ENCODE measurements at regions not wholly inside any gene's neighbourhood (a gene's known extent, or its start where the extent isn't known, plus 50 kb on each side); places are given as distances from the start of the nearest gene placed in this dataset.

DNA sequence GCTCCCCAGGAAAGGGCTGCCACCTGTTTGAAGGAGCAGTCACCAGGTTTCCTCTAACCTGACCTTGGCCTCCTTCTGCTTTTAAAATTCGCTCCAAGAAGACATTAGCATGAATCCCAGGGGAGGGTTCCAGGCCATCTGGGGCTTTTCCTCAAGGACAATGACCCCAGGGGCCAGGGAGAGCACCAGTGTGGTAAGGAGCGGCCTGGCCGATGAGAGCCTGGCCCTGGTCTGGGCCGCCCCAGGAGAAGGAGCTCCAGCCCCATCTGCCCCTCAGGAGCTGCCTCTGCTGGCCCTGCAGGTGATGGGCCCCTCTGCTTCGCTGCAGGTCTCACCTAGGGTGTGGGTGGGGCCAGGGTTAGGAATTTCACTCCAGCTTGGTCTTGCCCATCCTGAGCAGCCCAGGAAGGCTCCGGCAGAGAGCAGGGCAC, 209.2 kb upstream of the TNRC6C start:
- FAIRE-seq (no peak), DNase-seq (ENCODE audit: low spot score) (no peak), ATAC-seq (no peak; the same call in 2 of the 3 replicates)
- no peak overlapping the region for H3K9ac ChIP-seq (ENCODE audit: insufficient read depth, low read depth, low read length)
- BruUV-seq (replicated peaks) = no TSS peak
- no peaks in the 10 kb centered on the region; the same call in 1 of the 2 replicates for H4K20me1 ChIP-seq (ENCODE audit: insufficient read depth, low read length)
- intact Hi-C loops (cut with micrococcal nuclease; ENCODE audit: unreplicated experiment) = no loop called here
- no peak overlapping the region for H3K4me3 ChIP-seq (replicated peaks in 1 of 3; ENCODE audit: insufficient read depth in 1 of 3, low read depth in 2 of 3, low read length in 3 of 3)
- 19% methylated on average over 5 of the region's 6 CpGs for WGBS (ENCODE audit: low lambda C conversion rate)
- CTCF ChIA-PET (ENCODE audit: low intra/inter-chr PET ratio, low total read pairs) = no interaction called here
- H3K4me2 ChIP-seq (ENCODE audit: low read depth, low read length) = no peak overlapping the region
- no peak overlapping the region for H2AFZ ChIP-seq (ENCODE audit: low read length)
- H3K79me2 ChIP-seq (ENCODE audit: insufficient read depth, low read length) = no peaks in the 10 kb centered on the region
- H3K36me3 ChIP-seq (replicated peaks in 1 of 2; ENCODE audit: control insufficient read depth in 1 of 2, insufficient read depth in 2 of 2, low read length in 2 of 2) = no peaks in the 10 kb centered on the region
- H3K27ac ChIP-seq (ENCODE audit: extremely low read length, insufficient read depth, low read length) = no peak overlapping the region
- POLR2A ChIA-PET = no interaction called here
- no peak for TF ChIP-seq KLF9 (CRISPR knock-in tag; IDR thresholded peaks at IDR 0.05; ENCODE audit: low read depth)
- TF ChIP-seq, protein P1, sequence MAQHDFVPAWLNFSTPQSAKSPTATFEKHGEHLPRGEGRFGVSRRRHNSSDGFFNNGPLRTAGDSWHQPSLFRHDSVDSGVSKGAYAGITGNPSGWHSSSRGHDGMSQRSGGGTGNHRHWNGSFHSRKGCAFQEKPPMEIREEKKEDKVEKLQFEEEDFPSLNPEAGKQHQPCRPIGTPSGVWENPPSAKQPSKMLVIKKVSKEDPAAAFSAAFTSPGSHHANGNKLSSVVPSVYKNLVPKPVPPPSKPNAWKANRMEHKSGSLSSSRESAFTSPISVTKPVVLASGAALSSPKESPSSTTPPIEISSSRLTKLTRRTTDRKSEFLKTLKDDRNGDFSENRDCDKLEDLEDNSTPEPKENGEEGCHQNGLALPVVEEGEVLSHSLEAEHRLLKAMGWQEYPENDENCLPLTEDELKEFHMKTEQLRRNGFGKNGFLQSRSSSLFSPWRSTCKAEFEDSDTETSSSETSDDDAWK (CRISPR knock-in tag; IDR thresholded peaks at IDR 0.05) = no peak
- TF ChIP-seq FOXK1 (CRISPR knock-in tag; IDR thresholded peaks at IDR 0.05; ENCODE audit: borderline replicate concordance, low read depth) = no peak
- TF ChIP-seq KIAA2018 (CRISPR knock-in tag; IDR thresholded peaks at IDR 0.05; ENCODE audit: borderline replicate concordance) = no peak
- TF ChIP-seq SRSF4 (IDR thresholded peaks at IDR 0.05; ENCODE audit: low read depth, low read length, poor library complexity, severe bottlenecking) = no peak
- no peak for TF ChIP-seq ATF7-NPFF (CRISPR knock-in tag; IDR thresholded peaks at IDR 0.05; ENCODE audit: low read depth)
- no peak for TF ChIP-seq ZFP36 (IDR thresholded peaks at IDR 0.05; ENCODE audit: borderline replicate concordance, low read depth, low read length, partially characterized antibody)
- TF ChIP-seq, protein P2, sequence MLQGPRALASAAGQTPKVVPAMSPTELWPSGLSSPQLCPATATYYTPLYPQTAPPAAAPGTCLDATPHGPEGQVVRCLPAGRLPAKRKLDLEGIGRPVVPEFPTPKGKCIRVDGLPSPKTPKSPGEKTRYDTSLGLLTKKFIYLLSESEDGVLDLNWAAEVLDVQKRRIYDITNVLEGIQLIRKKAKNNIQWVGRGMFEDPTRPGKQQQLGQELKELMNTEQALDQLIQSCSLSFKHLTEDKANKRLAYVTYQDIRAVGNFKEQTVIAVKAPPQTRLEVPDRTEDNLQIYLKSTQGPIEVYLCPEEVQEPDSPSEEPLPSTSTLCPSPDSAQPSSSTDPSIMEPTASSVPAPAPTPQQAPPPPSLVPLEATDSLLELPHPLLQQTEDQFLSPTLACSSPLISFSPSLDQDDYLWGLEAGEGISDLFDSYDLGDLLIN (CRISPR knock-in tag; IDR thresholded peaks at IDR 0.05; ENCODE audit: borderline replicate concordance) = no peak
- no peak for TF ChIP-seq ZNF512B (CRISPR knock-in tag; IDR thresholded peaks at IDR 0.05; ENCODE audit: borderline replicate concordance)
- no peak for TF ChIP-seq ZNF747 (CRISPR knock-in tag; IDR thresholded peaks at IDR 0.05; ENCODE audit: borderline replicate concordance)
- in situ Hi-C loops (cut with HindIII; ENCODE audit: extremely low pct_ligation_motif_present, low pct_unique_long_range_greater_than_20kb) = no loop called here
- no peaks in the 10 kb centered on the region for H3K9me3 ChIP-seq (ENCODE audit: low read length)
- H3K4me1 ChIP-seq (ENCODE audit: insufficient read depth, low read length) = no peaks in the 10 kb centered on the region
- peaks cover 20 to 87% of the 10 kb centered on the region in 2 experiments; a peak in 4 of 5 replicates for H3K27me3 ChIP-seq (ENCODE audit: control insufficient read depth in 1 of 2, insufficient read depth in 2 of 2, low read length in 2 of 2)

Measured in HepG2 (cell line).